ENCODE measurements at regions not wholly inside any gene's neighbourhood (a gene's known extent, or its start where the extent isn't known, plus 50 kb on each side); places are given as distances from the start of the nearest gene placed in this dataset.

DNA sequence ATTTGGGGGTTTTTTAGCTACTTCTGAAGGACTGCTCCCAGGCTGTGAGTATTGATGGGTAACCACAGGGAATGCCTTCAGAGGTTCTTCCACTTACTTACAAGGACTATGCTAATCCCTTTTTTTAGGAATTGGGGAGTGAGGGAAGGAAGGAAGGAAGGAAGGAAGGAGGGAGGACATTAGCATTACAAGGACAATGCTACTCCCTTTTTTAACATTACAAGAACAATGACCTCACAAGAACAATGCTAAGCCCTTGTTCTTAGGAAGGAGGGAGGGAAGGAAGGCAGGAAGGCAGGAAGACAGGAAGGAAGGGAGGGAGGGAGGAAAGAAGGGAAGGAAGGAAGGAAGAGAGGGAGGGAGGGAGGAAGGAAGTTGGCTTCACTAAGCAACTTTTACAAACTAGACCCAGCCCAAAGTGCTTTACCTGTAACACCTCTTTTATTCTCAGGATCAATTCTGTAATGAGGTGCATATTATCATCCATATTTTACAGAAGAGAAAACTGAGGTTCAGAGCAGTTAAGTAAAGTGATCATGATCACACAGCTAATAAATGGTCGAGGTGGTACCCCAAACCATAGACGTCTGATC is 446.8 kb upstream of the JARID2 start:
- TF ChIP-seq, protein P1, sequence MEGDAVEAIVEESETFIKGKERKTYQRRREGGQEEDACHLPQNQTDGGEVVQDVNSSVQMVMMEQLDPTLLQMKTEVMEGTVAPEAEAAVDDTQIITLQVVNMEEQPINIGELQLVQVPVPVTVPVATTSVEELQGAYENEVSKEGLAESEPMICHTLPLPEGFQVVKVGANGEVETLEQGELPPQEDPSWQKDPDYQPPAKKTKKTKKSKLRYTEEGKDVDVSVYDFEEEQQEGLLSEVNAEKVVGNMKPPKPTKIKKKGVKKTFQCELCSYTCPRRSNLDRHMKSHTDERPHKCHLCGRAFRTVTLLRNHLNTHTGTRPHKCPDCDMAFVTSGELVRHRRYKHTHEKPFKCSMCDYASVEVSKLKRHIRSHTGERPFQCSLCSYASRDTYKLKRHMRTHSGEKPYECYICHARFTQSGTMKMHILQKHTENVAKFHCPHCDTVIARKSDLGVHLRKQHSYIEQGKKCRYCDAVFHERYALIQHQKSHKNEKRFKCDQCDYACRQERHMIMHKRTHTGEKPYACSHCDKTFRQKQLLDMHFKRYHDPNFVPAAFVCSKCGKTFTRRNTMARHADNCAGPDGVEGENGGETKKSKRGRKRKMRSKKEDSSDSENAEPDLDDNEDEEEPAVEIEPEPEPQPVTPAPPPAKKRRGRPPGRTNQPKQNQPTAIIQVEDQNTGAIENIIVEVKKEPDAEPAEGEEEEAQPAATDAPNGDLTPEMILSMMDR (conservative IDR thresholded peaks at IDR 0.05; ENCODE audit: low read depth, low read length): no peak
- no peak for DNase-seq (ENCODE audit: low read depth)

DNA sequence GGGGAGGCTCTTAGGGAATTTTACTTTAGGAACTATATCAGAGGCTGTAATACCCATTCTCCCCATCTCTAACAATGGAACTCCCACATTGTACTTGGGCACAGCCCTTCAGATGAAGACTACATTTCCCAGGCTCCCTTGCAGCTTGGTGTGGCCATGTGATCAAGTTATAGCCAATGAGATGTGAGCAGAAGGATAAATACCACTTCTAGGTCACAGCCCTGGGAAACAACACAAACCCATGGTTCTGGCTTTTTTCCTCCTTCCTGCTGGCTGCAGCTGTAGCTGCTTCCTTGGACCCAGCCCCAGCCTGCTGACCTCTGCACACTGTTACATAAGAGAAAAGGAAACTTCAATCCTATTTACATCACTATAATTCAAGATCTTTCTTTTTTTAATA is 445.9 kb upstream of the JARID2 start:
- TF ChIP-seq, protein P1 (conservative IDR thresholded peaks at IDR 0.05; ENCODE audit: low read depth, low read length): no peak
- no peak overlapping the region for H3K4me3 ChIP-seq (ENCODE audit: low read depth, low read length)
- DNase-seq (ENCODE audit: low read depth): peak; percentile 4

More for the DNA sequence above, 446.8 kb upstream of the JARID2 start:
- no peak overlapping the region for H3K4me3 ChIP-seq (ENCODE audit: low read depth, low read length)

DNA sequence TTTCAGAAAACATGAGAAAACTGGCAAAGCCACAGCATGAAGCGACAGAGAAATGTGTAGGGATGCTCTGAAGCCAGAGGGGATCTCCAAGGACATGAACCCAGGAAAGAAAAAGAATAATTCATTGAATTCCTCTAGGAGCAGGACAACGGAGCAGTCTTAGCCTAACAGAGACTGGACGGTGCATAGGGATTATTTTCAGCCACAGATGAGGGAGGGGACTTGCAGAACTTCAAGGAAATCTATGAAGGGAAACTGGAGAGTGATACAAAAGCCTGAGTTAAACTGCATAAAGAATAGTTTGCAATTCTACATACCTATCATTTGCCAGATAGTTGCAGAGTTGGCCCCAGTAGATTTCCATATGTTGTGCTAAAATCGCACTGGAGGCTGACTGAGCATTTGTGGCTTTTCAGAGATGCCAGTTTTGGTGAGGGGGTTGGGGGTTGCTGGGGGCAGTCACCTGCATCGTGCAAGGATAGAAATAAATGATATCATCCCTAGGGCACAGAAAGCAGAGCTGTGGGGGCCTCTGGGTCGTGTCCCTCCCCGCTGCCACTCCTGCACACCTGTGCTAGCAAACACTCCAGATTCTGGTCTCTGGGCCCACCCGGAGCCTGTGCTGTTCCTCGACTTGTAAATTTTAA is 443.2 kb upstream of the JARID2 start:
- TF ChIP-seq, protein P1 (conservative IDR thresholded peaks at IDR 0.05; ENCODE audit: low read depth, low read length): no peak
- no peak for DNase-seq (ENCODE audit: low read depth)
- H3K4me3 ChIP-seq (ENCODE audit: low read depth, low read length): no peak overlapping the region

DNA sequence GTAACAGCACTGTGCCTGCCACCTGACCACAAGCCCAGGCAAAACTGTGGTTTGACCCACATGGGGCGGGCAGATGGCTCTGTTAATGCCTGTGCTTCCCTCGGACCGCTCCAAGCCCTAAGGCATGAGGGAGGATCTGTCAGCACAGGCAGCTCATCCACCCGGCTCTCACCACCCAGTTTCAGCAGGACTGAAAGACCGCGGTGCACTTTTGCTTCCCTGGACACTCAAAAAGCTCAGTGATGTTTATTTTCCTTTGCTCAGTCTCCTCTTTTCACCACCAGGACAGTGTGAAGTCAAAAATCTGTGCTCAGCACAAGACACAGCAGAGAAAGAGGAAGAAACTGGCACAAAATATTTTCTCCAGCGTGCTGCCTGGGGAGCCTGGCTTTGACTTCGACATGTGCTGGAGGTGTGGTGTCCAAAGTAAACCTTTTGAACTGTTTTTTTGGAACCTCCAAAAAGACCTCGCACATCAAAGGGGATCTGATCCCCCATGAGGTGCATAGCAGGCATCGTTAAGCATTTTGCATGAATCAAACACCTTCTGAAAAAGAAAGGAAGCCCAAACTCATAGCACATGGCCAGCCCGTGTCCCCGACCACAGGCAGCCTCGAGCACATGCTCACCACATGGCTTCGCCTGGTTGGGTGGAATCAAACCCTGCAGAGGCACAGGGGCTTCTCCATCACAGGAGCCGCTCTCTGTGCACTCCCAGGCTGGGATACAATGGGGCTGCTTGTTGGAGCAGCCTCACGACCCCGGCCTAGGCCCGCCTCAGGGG is 441.7 kb upstream of the JARID2 start:
- TF ChIP-seq, protein P1 (conservative IDR thresholded peaks at IDR 0.05; ENCODE audit: low read depth, low read length): no peak
- H3K4me3 ChIP-seq (ENCODE audit: low read depth, low read length): no peak overlapping the region
- DNase-seq (ENCODE audit: low read depth): no peak

DNA sequence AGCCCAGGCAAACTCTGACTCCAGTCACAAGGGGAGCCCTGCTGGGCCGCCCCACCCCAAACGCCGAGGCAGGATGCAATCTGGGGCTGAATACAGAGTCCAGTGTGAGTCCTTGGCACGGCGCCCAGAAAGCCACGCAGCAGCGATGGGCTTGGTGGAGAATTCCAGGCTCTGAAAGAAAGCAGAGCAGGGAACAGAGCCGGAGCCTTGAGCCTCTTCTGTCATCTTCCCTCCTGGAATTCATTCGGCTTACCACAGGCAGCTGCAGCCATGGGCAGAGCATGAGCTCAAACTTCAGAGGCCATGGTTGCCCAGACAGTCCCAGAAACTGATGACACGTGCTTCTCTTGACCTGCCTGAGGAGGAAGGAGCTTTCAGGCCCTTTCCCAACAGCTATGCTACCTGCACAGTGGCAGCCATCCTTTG is 441.1 kb upstream of the JARID2 start:
- no peak overlapping the region for H3K4me3 ChIP-seq (ENCODE audit: low read depth, low read length)
- TF ChIP-seq, protein P1 (conservative IDR thresholded peaks at IDR 0.05; ENCODE audit: low read depth, low read length): no peak
- peak; percentile 33 for DNase-seq (ENCODE audit: low read depth)

DNA sequence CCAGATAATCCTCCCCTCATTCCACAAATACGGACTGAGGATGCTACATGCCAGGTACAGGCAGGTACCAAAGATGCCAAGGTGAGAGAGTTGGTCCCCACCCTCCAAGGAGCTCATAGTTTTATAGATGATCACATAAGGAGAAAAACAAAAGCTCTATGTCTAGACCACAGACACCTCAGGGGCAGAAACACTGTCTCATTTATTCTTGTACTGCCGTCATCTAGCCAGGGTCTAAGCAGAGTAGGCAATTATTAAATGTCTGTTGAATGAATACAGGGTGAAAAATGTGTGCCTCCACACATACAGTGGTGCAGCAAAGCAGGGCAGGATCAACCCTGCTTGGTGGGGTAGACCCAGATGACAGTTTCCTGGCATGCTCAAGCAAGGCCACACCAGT is 439.8 kb upstream of the JARID2 start:
- DNase-seq (ENCODE audit: low read depth): no peak
- H3K4me3 ChIP-seq (ENCODE audit: low read depth, low read length): no peak overlapping the region
- TF ChIP-seq, protein P1 (conservative IDR thresholded peaks at IDR 0.05; ENCODE audit: low read depth, low read length): no peak

Measured in epithelial cell of proximal tubule (primary cell).